ENCODE measurements at regions not wholly inside any gene's neighbourhood (a gene's known extent, or its start where the extent isn't known, plus 50 kb on each side); places are given as distances from the start of the nearest gene placed in this dataset.

GRCh38 chr9:29866556-29866955 is 2293.3 kb upstream of the C9orf72 start:
- TF ChIP-seq CTCF (IDR thresholded peaks at IDR 0.05; ENCODE audit: low read length) = no peak
- TF ChIP-seq EZH2phosphoT487 (IDR thresholded peaks at IDR 0.05; ENCODE audit: low read length) = no peak
